ENCODE measurements at regions not wholly inside any gene's neighbourhood (a gene's known extent, or its start where the extent isn't known, plus 50 kb on each side); places are given as distances from the start of the nearest gene placed in this dataset.

DNA sequence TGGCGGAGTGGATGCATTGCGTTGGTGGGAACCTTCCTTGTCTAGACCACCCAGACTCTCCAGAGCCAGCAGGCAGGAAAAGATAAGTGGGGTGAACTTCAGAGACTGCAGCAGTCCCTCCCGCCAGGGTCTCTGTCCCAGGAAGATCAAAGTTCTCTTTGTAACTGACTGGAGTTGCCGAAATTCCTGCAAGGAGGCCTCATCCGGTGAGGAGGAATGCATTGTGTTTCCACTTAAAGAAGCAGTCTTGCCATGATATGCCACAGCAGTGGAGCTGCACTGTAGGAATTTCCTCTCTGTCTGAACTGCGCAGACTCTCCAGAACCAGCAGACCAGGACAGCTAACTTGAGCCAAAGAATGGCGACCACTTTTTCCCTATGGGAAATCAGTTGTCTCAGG is 1190.4 kb downstream of the TECRL start:
- TF ChIP-seq POLR2A (IDR thresholded peaks at IDR 0.05; ENCODE audit: low read depth, low read length): no peak
- TF ChIP-seq, protein P1, sequence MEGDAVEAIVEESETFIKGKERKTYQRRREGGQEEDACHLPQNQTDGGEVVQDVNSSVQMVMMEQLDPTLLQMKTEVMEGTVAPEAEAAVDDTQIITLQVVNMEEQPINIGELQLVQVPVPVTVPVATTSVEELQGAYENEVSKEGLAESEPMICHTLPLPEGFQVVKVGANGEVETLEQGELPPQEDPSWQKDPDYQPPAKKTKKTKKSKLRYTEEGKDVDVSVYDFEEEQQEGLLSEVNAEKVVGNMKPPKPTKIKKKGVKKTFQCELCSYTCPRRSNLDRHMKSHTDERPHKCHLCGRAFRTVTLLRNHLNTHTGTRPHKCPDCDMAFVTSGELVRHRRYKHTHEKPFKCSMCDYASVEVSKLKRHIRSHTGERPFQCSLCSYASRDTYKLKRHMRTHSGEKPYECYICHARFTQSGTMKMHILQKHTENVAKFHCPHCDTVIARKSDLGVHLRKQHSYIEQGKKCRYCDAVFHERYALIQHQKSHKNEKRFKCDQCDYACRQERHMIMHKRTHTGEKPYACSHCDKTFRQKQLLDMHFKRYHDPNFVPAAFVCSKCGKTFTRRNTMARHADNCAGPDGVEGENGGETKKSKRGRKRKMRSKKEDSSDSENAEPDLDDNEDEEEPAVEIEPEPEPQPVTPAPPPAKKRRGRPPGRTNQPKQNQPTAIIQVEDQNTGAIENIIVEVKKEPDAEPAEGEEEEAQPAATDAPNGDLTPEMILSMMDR (conservative IDR thresholded peaks at IDR 0.05; ENCODE audit: low read depth, low read length): no peak
- TF ChIP-seq RCOR1 (IDR thresholded peaks at IDR 0.05; ENCODE audit: insufficient replicate concordance, low read length): no peak
- TF ChIP-seq CEBPB (IDR thresholded peaks at IDR 0.05; ENCODE audit: low read depth, low read length): no peak

Measured in IMR-90 (cell line).